DMS153 (cell line): ENCODE measurements at regions not wholly inside any gene's neighbourhood (a gene's known extent, or its start where the extent isn't known, plus 50 kb on each side); places are given as distances from the start of the nearest gene placed in this dataset.

Experiments
- DNase-seq: peaks from one replicate; lab custom pipeline; 2025; lab: John Stamatoyannopoulos, UW

- DNase-seq, result no peak
Observed at GRCh38 chr3:69441040-69441439, 55.2 kb upstream of the FRMD4B start.

- no peak for DNase-seq
Observed at GRCh38 chr3:69439643-69440270, 53.9 kb upstream of the FRMD4B start.

- DNase-seq, result no peak
Observed at GRCh38 chr3:69438476-69438875, 52.6 kb upstream of the FRMD4B start.

- no peak for DNase-seq
Observed at GRCh38 chr3:69435274-69436265, 49.7 kb upstream of the FRMD4B start.
